ENCODE measurements at regions not wholly inside any gene's neighbourhood (a gene's known extent, or its start where the extent isn't known, plus 50 kb on each side); places are given as distances from the start of the nearest gene placed in this dataset.
"Not testable (repeated sequence)": the region's sequence is repeated elsewhere in the genome, so short reads cannot be mapped to it uniquely, and the experiment has no call there.

DNA sequence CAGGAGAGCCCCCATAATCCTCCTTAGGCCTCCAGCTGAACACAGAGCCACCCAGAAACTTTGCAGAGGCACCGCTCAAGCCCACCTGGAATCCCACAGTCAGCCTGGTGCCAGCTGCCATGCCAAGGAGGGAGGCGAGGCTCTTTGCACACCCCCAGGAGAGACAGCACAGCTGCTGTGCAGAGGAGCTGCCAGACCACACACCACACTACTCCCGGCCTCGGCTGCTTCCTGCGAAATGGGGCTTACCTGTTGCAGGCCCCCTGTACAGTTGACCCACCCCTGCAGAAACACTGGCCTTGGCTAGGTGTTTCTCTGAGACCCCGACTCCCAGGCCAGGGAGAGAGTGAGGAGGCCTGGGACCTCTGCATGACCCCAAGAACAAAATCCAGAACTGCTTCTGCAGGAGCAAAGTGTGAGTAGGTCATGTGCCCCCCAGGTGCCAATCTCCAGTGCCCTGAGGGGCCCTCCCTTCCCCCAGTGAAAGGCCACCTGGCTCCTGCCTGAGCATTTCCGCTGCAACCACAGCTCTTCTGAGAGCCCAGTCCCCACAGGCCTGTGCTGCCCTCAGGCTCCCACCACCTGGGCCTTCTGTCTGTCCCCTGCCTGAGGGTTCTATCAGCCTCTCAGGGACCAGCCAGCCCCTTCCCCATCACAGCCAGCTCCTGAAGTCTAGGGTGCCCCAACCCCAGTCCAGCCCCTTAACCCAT, 580.4 kb downstream of the UQCRFS1 start:
- no peak for DNase-seq (ENCODE audit: low read depth)

- no peak for DNase-seq (ENCODE audit: low read depth)
These were observed 581.0 kb downstream of the UQCRFS1 start for GRCh38 chr19:28631961-28632360.

- DNase-seq (ENCODE audit: low read depth): no peak
These were observed 585.3 kb downstream of the UQCRFS1 start for GRCh38 chr19:28627669-28628068.

GRCh38 chr19:28626407-28626806, 586.5 kb downstream of the UQCRFS1 start:
- DNase-seq (ENCODE audit: low read depth): not testable (repeated sequence)

- no peak for DNase-seq (ENCODE audit: low read depth)
These were observed 593.0 kb downstream of the UQCRFS1 start for GRCh38 chr19:28619816-28620429.

GRCh38 chr19:28618504-28618903, 594.4 kb downstream of the UQCRFS1 start:
- no peak for DNase-seq (ENCODE audit: low read depth)

DNA sequence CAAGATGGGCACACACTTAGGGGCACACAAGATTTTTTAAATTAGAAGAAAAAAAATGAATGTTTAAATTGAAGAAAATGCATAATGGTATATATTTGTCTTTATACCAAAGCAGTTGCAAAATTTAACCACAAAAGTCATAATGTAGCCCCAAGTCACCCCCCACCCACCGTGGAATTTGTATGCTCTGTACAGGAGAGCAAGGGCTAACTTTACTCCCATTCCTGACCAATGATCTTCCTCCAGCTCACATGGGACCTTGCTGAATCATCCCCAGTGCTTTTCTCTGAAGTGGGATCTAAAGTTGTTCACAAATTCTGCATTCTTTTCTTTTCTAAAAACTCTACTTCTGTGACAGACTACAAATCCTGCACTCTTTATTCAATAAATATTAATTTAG, 597.0 kb downstream of the UQCRFS1 start:
- no peak for DNase-seq (ENCODE audit: low read depth)

- DNase-seq (ENCODE audit: low read depth): no peak
These were observed 597.4 kb downstream of the UQCRFS1 start for GRCh38 chr19:28615546-28615916.

GRCh38 chr19:28614634-28615545, 598.1 kb downstream of the UQCRFS1 start:
- DNase-seq (ENCODE audit: low read depth): no peak

DNA sequence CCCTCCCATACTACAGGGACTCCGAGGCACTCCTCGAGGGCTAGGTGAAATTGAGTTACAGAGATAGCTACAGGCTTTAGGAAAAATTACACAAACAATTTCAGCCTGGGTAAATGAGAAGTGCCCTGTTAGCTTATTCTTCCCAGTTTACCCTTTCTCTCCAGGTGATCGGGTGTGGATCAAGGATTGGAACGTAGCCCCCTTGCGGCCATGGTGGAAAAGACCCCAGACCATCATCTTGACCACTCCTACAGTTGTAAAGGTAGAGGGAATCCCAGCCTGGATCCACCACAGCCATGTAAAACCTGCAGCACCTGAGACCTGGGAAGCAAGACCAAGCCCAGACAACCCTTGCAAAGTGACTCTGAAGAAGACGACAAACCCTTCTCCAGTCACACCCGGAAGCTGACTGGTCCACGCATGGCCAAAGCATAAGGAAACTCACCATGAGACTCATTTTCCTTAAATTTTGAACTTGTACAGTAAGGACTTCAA, 600.6 kb downstream of the UQCRFS1 start:
- no peak for DNase-seq (ENCODE audit: low read depth)

- not testable (repeated sequence) for DNase-seq (ENCODE audit: low read depth)
These were observed 601.6 kb downstream of the UQCRFS1 start for GRCh38 chr19:28611227-28611914.

DNA sequence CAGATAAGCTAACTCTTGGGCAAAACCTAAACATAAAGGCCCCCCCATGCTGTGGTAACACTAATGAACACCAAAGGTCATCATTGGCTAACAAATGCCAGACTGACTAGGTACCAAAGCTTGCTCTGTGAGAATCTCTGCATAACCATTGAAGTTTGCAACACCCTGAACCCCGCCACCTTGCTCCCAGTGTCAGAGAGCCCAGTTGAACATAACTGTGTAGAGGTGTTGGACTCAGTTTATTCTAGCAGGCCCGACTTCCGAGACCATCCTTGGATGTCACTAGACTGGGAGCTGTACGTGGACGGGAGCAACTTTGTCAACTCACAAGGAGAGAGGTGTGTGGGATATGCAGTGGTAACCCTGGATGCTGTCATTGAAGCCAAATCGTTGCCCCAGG, 602.2 kb downstream of the UQCRFS1 start:
- DNase-seq (ENCODE audit: low read depth): no peak

DNA sequence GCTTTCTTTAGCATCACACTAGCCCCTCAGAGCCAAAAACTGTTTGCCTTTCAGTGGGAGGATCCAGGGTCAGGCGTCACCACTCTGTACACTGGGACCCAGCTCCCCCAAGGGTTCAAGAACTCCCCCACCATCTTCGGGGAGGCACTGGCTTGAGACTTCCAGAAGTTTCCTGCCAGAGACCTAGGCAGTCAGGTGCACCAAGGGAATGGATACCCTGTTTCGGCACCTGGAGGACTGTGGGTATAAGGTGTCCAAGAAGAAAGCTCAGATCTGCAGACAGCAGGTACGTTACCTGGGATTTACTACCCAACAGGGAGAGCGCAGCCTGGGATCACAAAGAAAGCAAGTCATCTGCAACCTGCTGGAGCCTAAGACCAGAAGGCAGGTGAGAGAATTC, 603.0 kb downstream of the UQCRFS1 start:
- no peak for DNase-seq (ENCODE audit: low read depth)

GRCh38 chr19:28609091-28609755, 603.7 kb downstream of the UQCRFS1 start:
- no peak for DNase-seq (ENCODE audit: low read depth)

DNA sequence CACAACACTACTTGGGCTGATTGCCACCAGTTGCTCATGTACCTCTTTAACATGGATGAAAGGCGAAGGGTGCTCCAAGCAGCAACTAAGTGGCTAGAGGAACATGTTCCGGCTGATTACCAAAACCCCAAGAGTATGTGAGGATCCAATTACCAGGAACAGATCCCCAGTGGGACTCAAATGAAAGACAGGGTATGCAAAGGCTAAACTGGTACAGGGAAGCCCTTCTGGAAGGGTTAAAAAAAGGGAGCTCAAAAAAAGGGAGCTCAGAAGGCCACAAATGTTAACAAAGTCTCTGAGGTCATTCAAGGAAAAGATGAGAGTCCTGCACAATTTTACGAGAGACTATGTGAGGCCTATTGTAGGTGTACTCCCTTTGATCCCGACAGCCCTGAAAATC, 604.7 kb downstream of the UQCRFS1 start:
- DNase-seq (ENCODE audit: low read depth): no peak

GRCh38 chr19:28607066-28607583, 605.8 kb downstream of the UQCRFS1 start:
- DNase-seq (ENCODE audit: low read depth): no peak

DNA sequence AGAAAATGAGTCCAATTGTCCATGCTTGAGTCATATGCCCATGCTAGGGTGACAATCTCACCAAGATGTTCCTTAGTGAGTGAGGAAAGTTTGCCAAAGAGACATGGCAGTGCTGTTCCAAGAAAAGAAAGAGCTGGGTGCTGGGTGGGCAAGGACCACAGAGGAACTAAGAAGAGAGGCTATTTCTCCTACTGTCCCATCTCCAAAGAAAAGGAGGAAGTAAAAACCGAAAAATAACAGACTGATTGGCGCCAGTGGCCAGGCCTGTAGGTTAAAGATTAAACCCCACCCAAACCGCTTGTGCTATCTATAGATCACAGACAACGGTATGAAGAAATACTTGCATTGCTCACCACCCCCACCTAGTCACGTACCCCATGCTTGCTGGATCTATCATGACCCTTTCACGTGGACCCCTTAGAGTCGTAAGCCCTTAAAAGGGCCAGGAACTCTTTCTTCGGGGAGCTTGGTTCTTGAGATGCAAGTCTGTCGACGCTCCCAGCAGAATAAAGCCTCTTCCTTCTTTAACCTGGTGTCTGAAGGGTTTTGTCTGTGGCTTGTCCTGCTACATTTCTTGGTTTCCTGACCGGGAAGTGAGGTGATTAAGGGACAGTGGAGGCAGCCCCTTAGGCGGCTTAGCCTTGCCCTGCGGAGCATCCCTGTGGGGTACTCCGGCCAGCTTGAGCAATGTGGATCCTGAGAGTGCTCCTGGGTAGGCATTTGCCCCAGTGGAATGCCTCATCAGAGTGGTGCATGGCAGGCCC, 606.5 kb downstream of the UQCRFS1 start:
- no peak for DNase-seq (ENCODE audit: low read depth)

- DNase-seq (ENCODE audit: low read depth): no peak
These were observed 607.3 kb downstream of the UQCRFS1 start for GRCh38 chr19:28605501-28606268.

- no peak for DNase-seq (ENCODE audit: low read depth)
These were observed 609.5 kb downstream of the UQCRFS1 start for GRCh38 chr19:28603453-28603852.
